ENCODE measurements at regions not wholly inside any gene's neighbourhood (a gene's known extent, or its start where the extent isn't known, plus 50 kb on each side); places are given as distances from the start of the nearest gene placed in this dataset.

GRCh38 chr12:58161773-58162172, 220.4 kb downstream of the ATP23 start:
- no peak for TF ChIP-seq EZH2phosphoT487 (IDR thresholded peaks at IDR 0.05; ENCODE audit: borderline replicate concordance, low read length)
- TF ChIP-seq, protein P1, sequence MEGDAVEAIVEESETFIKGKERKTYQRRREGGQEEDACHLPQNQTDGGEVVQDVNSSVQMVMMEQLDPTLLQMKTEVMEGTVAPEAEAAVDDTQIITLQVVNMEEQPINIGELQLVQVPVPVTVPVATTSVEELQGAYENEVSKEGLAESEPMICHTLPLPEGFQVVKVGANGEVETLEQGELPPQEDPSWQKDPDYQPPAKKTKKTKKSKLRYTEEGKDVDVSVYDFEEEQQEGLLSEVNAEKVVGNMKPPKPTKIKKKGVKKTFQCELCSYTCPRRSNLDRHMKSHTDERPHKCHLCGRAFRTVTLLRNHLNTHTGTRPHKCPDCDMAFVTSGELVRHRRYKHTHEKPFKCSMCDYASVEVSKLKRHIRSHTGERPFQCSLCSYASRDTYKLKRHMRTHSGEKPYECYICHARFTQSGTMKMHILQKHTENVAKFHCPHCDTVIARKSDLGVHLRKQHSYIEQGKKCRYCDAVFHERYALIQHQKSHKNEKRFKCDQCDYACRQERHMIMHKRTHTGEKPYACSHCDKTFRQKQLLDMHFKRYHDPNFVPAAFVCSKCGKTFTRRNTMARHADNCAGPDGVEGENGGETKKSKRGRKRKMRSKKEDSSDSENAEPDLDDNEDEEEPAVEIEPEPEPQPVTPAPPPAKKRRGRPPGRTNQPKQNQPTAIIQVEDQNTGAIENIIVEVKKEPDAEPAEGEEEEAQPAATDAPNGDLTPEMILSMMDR (conservative IDR thresholded peaks at IDR 0.05; ENCODE audit: low read depth, low read length), result no peak
